Parathyroid adenoma (tissue), 2 donors: ENCODE measurements at regions not wholly inside any gene's neighbourhood (a gene's known extent, or its start where the extent isn't known, plus 50 kb on each side); places are given as distances from the start of the nearest gene placed in this dataset.
"Not testable (repeated sequence)": the region's sequence is repeated elsewhere in the genome, so short reads cannot be mapped to it uniquely, and the experiment has no call there.

Source experiments
- H2AFZ ChIP-seq: fragments of 300-600 bp; sonication (generic); one replicate; pipeline ENCODE4 v1.7.0; 2017; ENCODE audit warnings: antibody characterized with exemption, mild to moderate bottlenecking
- H3K27ac ChIP-seq: fragments of 300-600 bp; sonication (generic); one replicate; pipeline ENCODE4 v1.7.0; 2017
- H3K27me3 ChIP-seq: fragments of 300-600 bp; sonication (generic); one replicate; pipeline ENCODE4 v1.7.0; 2017; ENCODE audit warnings: low read length; ENCODE audit not compliant: control insufficient read depth, insufficient read depth
- H3K36me3 ChIP-seq: fragments of 300-600 bp; sonication (generic); one replicate; pipeline ENCODE4 v1.7.0; 2017; ENCODE audit warnings: low read length; ENCODE audit not compliant: control insufficient read depth, insufficient read depth
- H3K4me1 ChIP-seq: fragments of 300-600 bp; sonication (generic); one replicate; pipeline ENCODE4 v1.7.0; 2017; ENCODE audit warnings: control low read depth
- H3K4me2 ChIP-seq: fragments of 300-600 bp; sonication (generic); one replicate; pipeline ENCODE4 v1.7.0; 2017; ENCODE audit warnings: low read length
- H3K4me3 ChIP-seq: fragments of 300-600 bp; sonication (generic); one replicate; pipeline ENCODE4 v1.7.0; 2017; ENCODE audit warnings: low read depth, low read length
- H3K79me2 ChIP-seq: fragments of 300-600 bp; sonication (generic); one replicate; pipeline ENCODE4 v1.7.0; 2017; ENCODE audit warnings: control low read depth
- H3K9ac ChIP-seq: fragments of 300-600 bp; sonication (generic); one replicate; pipeline ENCODE4 v1.7.0; 2017; ENCODE audit warnings: mild to moderate bottlenecking
- H3K9me3 ChIP-seq: fragments of 300-600 bp; sonication (generic); one replicate; pipeline ENCODE4 v1.7.0; 2017; ENCODE audit warnings: low read length; ENCODE audit not compliant: control insufficient read depth
- TF ChIP-seq, protein P1 (sequence below): fragments of 300-600 bp; sonication (generic); IDR thresholded peaks from one replicate; pipeline ENCODE4 v1.7.0; 2017; ENCODE audit warnings: antibody characterized with exemption, mild to moderate bottlenecking
- donor health status: primary hyperparathyroidism.

DNA sequence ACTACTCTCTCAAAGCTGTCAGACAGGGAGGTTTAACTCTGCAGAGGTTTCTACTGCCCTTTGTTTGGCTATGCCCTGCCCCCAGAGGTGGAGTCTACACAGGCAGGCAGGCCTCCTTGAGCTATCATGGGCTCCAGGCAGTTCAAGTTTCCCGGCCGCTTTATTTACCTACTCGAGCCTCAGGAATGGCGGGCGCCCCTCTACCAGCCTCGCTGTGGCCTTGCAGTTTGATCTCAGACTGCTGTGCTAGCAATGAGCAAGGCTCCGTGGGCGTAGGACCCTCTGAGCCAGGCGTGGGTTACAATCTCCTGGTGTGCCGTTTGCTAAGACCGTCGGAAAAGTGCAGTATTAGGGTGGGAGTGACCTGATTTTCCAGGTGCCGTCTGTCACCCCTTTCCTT is 124.3 kb downstream of the PTCHD1 start:
- H3K79me2 ChIP-seq, H3K27ac ChIP-seq, H3K9me3 ChIP-seq, H3K4me1 ChIP-seq, H2AFZ ChIP-seq, H3K27me3 ChIP-seq, H3K4me3 ChIP-seq, H3K36me3 ChIP-seq, H3K9ac ChIP-seq, H3K4me2 ChIP-seq: not testable (repeated sequence)

GRCh38 chrX:23465105-23465791 is 130.6 kb downstream of the PTCHD1 start:
- Histone ChIP-seq H3K79me2 (no peaks in the 10 kb centered on the region), H3K4me2 (no peak overlapping the region), H3K36me3 (no peaks in the 10 kb centered on the region), H3K27ac (no peak overlapping the region), H3K9ac (no peak overlapping the region), H3K4me1 (no peaks in the 10 kb centered on the region), H3K9me3 (no peaks in the 10 kb centered on the region), H3K4me3 (no peak overlapping the region), H2AFZ (no peak overlapping the region), H3K27me3 (no peaks in the 10 kb centered on the region)
- TF ChIP-seq, protein P1, sequence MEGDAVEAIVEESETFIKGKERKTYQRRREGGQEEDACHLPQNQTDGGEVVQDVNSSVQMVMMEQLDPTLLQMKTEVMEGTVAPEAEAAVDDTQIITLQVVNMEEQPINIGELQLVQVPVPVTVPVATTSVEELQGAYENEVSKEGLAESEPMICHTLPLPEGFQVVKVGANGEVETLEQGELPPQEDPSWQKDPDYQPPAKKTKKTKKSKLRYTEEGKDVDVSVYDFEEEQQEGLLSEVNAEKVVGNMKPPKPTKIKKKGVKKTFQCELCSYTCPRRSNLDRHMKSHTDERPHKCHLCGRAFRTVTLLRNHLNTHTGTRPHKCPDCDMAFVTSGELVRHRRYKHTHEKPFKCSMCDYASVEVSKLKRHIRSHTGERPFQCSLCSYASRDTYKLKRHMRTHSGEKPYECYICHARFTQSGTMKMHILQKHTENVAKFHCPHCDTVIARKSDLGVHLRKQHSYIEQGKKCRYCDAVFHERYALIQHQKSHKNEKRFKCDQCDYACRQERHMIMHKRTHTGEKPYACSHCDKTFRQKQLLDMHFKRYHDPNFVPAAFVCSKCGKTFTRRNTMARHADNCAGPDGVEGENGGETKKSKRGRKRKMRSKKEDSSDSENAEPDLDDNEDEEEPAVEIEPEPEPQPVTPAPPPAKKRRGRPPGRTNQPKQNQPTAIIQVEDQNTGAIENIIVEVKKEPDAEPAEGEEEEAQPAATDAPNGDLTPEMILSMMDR: no peak

- Histone ChIP-seq H2AFZ (no peak overlapping the region), H3K4me2 (no peak overlapping the region), H3K9me3 (no peaks in the 10 kb centered on the region), H3K4me1 (no peaks in the 10 kb centered on the region), H3K4me3 (no peak overlapping the region), H3K79me2 (no peaks in the 10 kb centered on the region), H3K27ac (no peak overlapping the region), H3K36me3 (no peaks in the 10 kb centered on the region), H3K9ac (no peak overlapping the region), H3K27me3 (no peaks in the 10 kb centered on the region)
- TF ChIP-seq, protein P1: no peak
Observed at GRCh38 chrX:23465985-23466384, 131.3 kb downstream of the PTCHD1 start.

DNA sequence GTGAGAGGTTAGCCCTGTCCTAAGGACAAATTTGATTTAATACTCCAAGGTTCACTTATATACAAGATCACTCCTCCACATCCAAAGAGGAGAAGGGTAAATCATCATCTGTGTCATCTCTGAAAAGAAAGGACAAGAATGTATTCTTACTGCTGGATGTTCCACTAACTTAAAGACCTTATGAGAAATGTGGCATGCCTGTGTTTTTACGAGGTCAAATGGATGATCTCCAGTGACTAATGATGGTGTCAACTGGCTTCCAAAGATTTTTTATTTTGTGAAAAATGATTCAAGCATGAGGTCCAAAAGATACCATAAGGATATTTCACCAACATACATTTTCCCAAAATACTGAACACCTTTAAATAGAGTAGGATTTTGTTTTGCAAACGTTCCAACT is 143.4 kb downstream of the PTCHD1 start:
- TF ChIP-seq, protein P1: no peak
- H3K4me2 ChIP-seq: no peak overlapping the region
- no peaks in the 10 kb centered on the region for H3K4me1 ChIP-seq

DNA sequence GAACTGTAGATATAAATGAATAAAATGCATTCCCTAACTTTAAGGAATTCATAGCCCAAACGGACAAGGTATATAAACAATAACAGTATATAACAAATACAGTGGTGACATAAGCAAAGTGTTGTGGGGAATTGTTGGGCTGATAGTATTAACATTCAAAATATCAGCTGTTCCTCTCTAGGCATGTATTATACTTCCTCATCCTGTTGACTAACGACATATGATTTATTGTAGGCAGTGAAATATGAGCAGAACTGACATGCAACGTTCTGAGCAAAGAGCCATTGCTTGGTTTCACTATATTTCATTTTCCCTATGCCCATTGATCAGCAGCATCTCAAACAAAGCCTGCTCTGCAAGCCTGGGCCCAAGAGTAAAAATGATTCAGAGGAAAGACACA is 143.9 kb downstream of the PTCHD1 start:
- Histone ChIP-seq H3K4me1 (no peaks in the 10 kb centered on the region), H3K9me3 (no peaks in the 10 kb centered on the region), H3K79me2 (no peaks in the 10 kb centered on the region), H3K4me3 (no peak overlapping the region), H3K27me3 (no peaks in the 10 kb centered on the region), H3K27ac (no peak overlapping the region), H3K36me3 (no peaks in the 10 kb centered on the region), H2AFZ (no peak overlapping the region), H3K9ac (no peak overlapping the region), H3K4me2 (no peak overlapping the region)
- TF ChIP-seq, protein P1: no peak

More for the DNA sequence above, 143.4 kb downstream of the PTCHD1 start:
- H3K27me3 ChIP-seq: no peaks in the 10 kb centered on the region
- H3K36me3 ChIP-seq: no peaks in the 10 kb centered on the region
- no peak overlapping the region for H3K27ac ChIP-seq
- no peak overlapping the region for H3K9ac ChIP-seq
- H3K9me3 ChIP-seq: no peaks in the 10 kb centered on the region
- no peak overlapping the region for H2AFZ ChIP-seq
- no peak overlapping the region for H3K4me3 ChIP-seq
- H3K79me2 ChIP-seq: no peaks in the 10 kb centered on the region
